ENCODE measurements at regions not wholly inside any gene's neighbourhood (a gene's known extent, or its start where the extent isn't known, plus 50 kb on each side); places are given as distances from the start of the nearest gene placed in this dataset.
A peak's percentile ranks its signal among the peaks of the same experiment; 100 is the strongest.

GRCh38 chr15:58330741-58331559 is 100.8 kb upstream of the LIPC start:
- no peak for DNase-seq

- no peak for DNase-seq
These were observed 100.3 kb upstream of the LIPC start for GRCh38 chr15:58331560-58331912.

DNA sequence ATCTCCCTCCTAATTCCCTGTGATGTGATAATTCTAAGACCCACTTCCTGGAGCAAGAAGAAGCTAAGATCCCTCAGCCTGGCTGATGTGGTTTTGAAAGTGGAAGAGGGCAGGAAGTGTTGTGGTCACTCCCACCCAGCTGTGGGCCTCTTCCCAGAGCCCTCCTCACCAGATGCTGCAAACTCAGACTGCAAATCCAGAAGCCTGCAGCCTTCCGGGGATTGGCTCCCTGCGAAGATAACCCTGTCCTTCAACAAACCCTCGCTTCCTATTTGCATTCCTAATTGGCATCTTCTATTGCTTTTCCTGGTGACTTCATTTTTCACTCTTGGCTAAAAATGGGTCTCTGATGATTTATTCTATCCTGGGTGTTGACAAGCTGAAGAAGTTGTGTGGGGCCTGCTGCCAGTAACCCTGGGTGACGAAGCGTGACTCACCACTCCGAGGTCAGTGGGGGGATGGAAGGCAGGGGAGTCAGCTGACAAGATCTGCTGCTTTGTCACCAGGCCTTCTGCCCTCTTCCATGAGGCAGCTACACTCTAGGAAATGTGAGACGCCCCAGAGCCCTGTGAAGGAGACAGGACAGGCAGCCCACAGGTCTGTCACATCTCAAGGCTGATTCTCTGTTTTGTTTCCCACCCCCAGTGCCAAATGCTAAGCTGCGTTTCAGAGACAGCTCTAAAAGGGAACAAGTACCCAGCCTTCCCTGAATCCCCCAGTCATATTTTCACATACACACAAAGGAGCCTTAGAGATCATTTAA is 99.7 kb upstream of the LIPC start:
- DNase-seq = peak; percentile 79

DNA sequence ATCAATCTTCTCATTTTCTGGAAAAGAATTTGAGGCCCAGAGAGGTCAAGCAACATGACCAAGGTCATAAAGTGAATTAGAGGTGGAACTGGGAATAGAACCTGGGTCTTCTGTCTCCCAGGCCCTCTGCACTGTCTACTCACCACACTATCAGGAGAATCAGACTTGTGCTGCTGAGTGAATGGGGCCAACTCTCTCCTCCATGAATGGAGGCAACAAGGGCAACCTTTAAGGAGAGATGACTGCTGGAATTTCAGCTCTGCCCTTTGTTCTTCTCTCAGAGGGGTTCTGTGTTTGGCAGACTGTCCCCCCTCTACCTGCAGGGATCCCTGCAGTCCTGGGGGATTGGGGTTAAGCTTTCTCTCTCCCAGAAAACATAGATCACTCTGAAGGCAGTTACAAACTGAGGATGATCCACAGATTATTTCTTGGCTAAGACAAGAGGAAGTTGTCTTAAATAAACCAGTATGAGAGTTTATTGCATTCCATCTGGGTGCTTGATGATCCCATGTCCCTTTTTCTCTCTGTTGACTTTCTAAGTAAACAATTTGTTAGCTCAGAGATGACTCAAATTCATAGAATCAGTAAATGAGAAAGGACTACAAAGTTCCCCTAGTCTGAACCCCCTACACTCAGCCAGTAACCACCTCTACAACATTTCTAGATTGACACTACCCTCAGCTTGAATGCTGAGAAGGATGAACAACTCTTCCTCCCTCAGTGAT is 99.0 kb upstream of the LIPC start:
- no peak for DNase-seq

- no peak for DNase-seq
These were observed 97.0 kb upstream of the LIPC start for GRCh38 chr15:58334803-58335202.

GRCh38 chr15:58336161-58336560 is 95.6 kb upstream of the LIPC start:
- no peak for DNase-seq

GRCh38 chr15:58340176-58340575 is 91.6 kb upstream of the LIPC start:
- no peak for DNase-seq

- DNase-seq = no peak
These were observed 89.3 kb upstream of the LIPC start for GRCh38 chr15:58342508-58342907.

GRCh38 chr15:58344213-58345070 is 87.3 kb upstream of the LIPC start:
- DNase-seq = no peak

DNA sequence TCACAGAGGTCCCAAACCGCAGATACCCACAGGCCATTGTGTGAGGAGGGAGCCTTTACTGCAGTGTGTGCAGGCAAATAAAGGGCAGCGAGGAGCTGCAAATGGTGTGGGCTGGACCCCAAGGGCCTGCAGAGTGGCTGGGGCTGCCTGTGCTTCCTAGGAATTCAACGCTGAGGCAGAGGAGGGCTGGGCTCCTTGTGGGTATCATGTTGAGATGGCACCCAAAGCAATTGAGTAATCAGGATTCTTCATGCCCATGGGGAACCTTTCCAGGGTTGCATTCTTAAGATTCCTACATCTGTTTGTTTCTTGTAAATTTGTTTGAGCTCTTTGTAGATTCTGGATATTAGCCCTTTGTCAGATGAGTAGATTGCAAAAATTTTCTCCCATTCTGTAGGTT is 85.4 kb upstream of the LIPC start:
- DNase-seq = no peak

DNA sequence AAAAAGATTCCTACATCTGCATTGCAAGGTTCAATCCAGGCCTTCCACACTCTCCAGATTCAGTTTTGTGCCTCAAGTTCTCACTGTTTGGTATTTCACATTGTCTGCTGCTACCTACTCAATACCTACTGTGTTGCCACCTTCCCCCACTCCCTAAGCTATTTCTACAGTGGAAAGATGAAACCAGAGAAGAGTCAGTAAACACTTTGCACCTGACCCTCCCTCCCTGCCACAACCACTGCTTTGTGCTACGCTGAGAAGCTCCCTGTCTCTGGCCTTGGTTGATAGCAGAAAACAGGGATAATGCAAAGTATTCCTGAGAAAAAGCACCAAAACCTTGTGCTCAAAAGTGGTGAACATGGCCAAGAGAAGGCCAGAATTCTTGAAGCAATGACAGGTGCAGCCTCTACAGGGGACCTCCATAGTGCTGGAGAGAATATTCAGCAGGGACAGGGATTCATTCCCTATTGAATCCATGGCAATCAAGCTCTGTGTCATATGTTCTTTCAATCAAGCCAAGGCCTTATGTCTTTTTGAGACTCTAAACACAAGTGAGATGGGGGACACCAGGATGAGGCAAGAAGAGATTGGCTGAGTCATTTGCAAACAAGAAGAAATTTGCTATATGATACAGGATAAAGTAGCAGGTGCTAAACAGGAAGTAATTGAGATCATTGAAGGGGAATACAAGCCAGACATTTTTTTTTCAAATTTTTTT is 83.5 kb upstream of the LIPC start:
- no peak for DNase-seq

GRCh38 chr15:58352026-58352929 is 79.5 kb upstream of the LIPC start:
- no peak for DNase-seq

- no peak for DNase-seq
These were observed 76.3 kb upstream of the LIPC start for GRCh38 chr15:58355382-58355971.

DNA sequence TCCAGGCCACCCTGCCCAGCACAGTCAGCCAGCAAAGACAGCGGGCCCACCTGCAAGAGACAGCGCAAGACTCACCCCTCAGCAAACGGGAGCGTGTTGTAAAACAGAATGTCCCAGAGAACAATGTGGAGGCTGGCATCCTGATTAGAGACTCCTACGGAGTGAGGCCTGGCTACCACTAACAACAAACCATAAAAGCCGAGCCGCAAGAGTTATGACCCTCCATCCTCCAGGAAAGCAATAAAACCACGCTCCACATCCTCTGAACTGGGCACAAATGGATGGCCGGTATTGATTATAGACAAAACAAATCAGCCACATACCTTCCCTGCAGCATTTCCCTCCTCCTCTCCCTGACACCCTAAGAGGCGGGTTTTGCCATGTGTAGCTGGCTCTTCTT is 75.8 kb upstream of the LIPC start:
- DNase-seq = no peak

DNA sequence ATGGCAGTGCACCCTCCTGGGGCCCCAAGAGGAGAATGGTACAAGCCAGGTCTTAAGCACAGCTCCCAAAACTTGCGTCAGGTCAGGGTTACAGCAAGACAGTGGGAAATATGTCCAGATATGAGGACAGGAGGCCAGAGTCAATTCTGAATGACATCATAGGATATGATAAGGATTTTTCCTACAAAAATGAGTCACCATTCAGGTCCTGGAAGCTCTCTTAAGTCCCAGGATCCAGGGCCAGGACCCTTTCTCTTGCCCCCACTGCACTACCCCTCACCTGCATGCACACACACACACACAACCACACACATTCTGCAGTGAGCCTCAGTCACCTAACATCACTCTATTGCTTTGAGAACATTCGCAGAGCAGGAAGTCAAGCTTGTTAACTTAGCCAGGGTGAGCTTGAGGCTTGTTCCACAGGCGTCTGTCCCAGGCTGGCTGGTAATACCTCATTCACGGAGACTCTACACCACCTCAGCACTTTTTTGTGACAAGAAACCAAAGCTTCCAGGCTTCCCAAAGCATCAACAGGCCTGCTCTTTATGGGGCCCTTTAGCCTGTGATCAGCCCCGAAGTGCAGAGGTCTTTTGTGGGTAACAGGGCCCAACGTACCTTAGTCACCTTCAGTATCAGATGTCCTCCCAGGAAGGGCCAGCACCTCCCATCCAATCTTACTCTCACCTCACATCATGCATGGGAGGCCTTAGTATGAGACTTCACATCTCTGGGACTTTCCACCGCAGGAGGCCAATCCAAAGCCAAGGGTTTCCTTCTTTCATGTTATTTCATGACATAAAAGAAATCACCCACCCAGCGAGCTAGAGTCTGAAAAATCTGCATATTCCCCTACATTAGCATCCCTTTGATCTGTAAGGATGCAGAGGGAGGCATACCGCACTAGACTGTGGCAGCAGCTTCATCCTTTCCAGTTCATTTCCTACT is 74.0 kb upstream of the LIPC start:
- peak; percentile 37 for DNase-seq

DNA sequence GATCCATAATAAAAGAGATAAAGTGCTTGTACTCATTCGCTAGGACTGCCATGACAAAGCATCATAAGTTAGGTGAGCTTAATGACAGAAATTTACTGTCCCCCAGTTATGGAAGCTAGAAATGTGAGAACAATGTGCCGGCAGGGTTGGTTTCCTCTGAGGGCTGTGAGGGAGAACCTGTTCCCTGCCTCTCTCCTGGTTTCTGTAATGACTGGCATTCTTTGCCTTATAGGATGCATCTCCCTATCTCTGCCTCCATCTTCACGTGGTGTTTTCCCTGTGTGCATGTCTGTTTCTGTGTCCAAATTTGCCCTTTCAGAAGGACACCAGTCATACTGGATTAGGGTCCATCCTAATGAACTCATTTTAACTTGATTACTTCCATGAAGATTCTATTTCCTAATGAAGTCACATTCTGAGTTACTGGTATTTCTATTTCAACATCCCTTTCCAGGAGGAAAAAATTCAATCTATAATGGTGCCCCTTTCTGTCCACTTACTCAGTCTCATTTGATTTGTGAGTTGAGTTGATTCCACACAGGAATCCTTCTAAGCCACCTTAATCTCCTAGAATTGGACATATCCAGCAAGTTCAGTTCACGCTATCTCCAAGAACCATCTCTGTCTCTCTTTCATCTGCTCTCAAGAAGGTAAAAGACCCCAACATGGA is 71.2 kb upstream of the LIPC start:
- no peak for DNase-seq

DNA sequence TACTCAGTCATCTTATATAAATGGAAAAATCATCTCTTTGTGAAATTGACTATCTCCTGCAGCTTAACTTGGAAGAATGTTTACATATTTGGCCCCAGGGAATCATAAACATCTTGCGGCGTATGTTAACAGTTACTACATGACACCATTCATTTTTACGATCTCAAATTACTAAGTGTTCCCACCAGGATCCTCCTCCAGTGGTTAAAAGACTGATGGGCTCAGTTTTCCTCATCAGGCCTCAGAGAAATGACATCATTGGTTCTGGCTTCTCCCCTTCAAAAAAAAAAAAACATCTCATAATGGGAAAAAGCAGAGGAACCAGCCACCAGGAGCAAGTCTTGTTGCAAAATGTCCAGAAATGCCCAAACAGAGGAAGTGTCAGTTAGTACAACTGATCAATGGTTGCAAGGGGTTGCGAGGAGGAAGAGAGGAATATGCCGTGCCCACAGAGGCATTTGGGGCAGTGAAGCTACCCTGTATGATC is 70.5 kb upstream of the LIPC start:
- no peak for DNase-seq

GRCh38 chr15:58362262-58362922 is 69.4 kb upstream of the LIPC start:
- no peak for DNase-seq
